Coronary artery (tissue), 2 donors: ENCODE measurements at regions not wholly inside any gene's neighbourhood (a gene's known extent, or its start where the extent isn't known, plus 50 kb on each side); places are given as distances from the start of the nearest gene placed in this dataset.

Experiments used
- DNase-seq: peaks from one replicate; pipeline ENCODE4 v3.0.0-alpha.2; 2017; ENCODE audit warnings: low spot score
- H3K27ac ChIP-seq, 2 donors: fragments of 200-600 bp; sonication (generic); one replicate each; pipeline ENCODE4 v1.5.1; 2016 to 2019
- H3K4me3 ChIP-seq: fragments of 200-600 bp; sonication (generic); 2 replicates; pipeline ENCODE4 v1.5.1; 2016; ENCODE audit warnings: mild to moderate bottlenecking, moderate library complexity
- TF ChIP-seq, protein P1 (sequence below): fragments of 200-600 bp; sonication (generic); IDR thresholded peaks from one replicate; pipeline ENCODE4 v1.5.1; 2019; ENCODE audit warnings: antibody characterized with exemption

DNA sequence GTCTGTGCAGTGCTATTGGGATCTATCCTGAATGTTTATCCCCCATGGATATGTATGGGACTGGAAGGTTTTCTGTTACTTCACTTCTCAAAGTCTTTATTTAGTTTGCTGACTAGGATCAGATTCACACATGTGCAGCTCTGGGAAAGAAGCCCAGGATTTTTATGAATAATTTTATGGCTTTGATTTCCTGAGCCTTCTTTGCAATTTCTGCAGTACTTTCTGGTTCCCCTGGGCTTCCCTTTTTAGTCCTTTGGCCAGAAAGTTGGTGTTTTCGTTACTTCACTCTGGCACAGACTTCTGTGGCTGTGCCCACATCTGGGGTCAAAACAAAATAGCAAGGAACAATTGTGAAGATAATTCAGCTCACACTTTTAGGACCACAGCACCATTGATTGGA, 721.0 kb downstream of the OTOL1 start:
- TF ChIP-seq, protein P1, sequence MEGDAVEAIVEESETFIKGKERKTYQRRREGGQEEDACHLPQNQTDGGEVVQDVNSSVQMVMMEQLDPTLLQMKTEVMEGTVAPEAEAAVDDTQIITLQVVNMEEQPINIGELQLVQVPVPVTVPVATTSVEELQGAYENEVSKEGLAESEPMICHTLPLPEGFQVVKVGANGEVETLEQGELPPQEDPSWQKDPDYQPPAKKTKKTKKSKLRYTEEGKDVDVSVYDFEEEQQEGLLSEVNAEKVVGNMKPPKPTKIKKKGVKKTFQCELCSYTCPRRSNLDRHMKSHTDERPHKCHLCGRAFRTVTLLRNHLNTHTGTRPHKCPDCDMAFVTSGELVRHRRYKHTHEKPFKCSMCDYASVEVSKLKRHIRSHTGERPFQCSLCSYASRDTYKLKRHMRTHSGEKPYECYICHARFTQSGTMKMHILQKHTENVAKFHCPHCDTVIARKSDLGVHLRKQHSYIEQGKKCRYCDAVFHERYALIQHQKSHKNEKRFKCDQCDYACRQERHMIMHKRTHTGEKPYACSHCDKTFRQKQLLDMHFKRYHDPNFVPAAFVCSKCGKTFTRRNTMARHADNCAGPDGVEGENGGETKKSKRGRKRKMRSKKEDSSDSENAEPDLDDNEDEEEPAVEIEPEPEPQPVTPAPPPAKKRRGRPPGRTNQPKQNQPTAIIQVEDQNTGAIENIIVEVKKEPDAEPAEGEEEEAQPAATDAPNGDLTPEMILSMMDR, result no peak
- Histone ChIP-seq H3K4me3 (no peak overlapping the region), H3K27ac (no peak overlapping the region)
- no peak for DNase-seq

DNA sequence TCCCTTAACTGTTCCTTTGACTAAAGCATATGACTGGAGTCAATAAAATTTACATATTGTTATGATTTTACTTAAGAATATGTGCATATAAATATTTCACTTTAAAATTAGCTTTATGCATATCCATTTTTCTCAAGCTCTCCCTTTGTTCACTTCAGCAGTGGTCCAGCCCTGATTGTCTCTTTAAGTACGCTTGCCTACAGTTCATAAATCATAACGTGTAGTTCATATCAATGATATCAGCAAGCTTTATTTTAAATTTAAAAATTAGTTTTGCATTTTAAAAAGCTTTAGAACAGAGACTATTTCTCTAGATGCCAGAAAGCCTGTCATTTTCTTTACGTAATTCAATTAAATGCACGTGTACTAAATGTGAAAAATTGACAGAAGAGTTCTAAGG, 721.9 kb downstream of the OTOL1 start:
- Histone ChIP-seq H3K27ac (no peak overlapping the region), H3K4me3 (no peak overlapping the region)
- TF ChIP-seq, protein P1, result no peak
- DNase-seq, result no peak

DNA sequence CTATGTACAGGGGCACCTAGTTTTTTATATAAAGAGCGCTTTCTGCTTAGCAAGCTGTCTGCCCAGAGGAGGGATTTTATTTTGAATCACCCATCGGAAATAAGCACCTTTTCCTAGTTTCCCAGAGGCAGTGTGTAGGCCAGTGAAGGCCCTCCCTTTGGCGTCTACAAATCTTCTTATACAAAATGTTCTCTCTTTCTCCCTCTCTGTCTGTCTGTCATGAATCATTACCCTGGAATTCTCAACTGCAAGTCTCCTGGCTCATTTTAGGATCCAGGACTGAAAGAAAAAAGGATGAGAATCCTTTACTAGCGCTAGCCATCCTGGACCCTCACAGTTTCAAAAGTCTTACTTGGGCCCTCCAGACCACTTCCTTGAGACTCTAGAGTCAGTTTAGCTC, 728.1 kb downstream of the OTOL1 start:
- DNase-seq, result no peak
- Histone ChIP-seq H3K4me3 (no peak overlapping the region), H3K27ac (no peak overlapping the region)
- TF ChIP-seq, protein P1, result no peak

DNA sequence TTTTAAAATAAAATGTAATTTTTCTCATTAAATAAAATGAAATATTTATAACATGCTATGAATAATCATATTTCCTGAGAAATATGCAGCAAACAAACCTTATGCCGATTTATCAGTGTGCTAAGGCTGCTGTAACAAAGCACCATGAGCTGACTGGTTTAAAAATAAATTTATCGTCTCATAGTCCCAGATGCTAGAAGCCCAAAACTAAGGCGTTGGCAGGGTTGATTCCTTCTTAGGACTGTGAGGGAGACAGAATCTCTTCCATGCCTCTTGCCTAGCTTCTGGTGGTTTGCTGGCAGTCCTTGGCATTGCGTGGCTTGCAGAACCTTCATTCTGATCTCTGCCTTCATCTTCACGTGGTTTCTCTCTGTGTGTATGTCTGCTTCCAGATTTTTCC, 740.3 kb downstream of the OTOL1 start:
- Histone ChIP-seq H3K27ac (no peak overlapping the region), H3K4me3 (no peak overlapping the region)
- TF ChIP-seq, protein P1, result no peak
- no peak for DNase-seq

DNA sequence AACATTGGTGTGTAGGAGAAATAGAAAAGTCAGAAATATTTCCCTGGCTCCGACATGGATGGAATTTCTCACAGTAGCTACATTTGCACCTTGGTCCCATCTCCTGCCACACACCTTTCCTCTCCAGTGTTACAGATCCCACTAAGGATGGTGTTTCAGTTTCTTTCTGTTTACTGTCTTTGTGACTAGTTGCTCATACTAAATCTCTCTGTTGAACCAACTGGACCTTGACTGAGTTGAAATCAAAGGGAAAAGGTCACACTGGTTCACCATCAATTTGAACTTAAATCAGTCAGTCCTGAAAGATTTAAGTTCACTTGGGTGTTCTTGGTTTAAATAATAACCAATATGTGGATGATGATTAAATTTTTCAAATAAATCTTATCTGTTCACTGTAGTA, 754.2 kb downstream of the OTOL1 start:
- no peak for DNase-seq
- H3K27ac ChIP-seq, result no peak overlapping the region
- TF ChIP-seq, protein P1, result no peak
- H3K4me3 ChIP-seq, result no peak overlapping the region

DNA sequence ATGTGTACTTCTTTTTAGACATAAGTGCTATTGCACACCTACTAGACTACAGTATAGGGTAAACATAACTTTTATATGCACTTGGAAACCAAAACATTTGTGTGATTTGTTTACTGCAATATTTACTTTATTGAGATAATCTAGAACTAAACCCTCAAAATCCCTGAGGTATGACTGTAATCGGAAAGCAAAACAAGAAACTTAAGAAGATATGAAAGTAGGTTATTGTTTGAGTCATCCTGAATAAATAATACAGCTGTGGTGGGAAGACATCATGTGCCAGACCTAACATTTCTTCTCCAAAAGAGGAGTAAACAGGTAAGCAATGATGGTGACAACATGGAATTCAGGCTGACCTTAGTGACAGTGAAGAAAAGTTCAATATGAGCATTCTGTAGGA, 765.5 kb downstream of the OTOL1 start:
- DNase-seq, result no peak
- H3K4me3 ChIP-seq, result no peak overlapping the region
- TF ChIP-seq, protein P1, result no peak

DNA sequence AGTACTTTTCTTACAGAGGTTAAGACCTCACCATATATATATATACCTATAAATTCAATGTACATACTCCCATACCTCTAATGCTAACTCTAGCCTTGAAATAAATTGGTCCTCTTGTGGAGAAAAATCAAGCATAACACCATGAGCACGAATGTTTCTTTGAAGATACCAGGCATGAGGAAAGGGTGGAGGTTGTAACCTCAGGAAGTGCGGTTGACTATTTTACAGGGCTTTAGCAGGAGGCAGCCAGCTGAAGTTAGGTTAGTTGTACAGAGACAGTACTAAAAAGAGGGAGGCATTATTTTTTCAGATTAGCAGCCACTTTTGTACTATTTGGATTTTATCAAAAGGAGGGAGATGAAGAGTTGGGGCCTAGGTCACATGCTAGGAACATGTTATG, 767.0 kb downstream of the OTOL1 start:
- TF ChIP-seq, protein P1, result no peak
- no peak for DNase-seq
- H3K27ac ChIP-seq, result no peak overlapping the region
- H3K4me3 ChIP-seq, result no peak overlapping the region

More for the DNA sequence above, 765.5 kb downstream of the OTOL1 start:
- no peak overlapping the region for H3K27ac ChIP-seq
